Fibroblast of pulmonary artery (primary cell): ENCODE measurements at regions not wholly inside any gene's neighbourhood (a gene's known extent, or its start where the extent isn't known, plus 50 kb on each side); places are given as distances from the start of the nearest gene placed in this dataset.

ENCODE experiments used
- DNase-seq: peaks from one replicate; pipeline ENCODE4 v3.0.0-alpha.2; 2010; ENCODE audit warnings: low read depth
- H3K4me3 ChIP-seq: replicated peaks from 2 replicates; pipeline ENCODE4 v1.5.1; 2011; ENCODE audit warnings: low read depth, mild to moderate bottlenecking, control low read depth, low read length, moderate library complexity
- CTCF ChIP-seq: IDR thresholded peaks from 2 replicates; pipeline ENCODE4 v1.5.1; 2011; ENCODE audit warnings: mild to moderate bottlenecking, control low read depth, low read length, inconsistent platforms; ENCODE audit errors: missing control alignments

DNA sequence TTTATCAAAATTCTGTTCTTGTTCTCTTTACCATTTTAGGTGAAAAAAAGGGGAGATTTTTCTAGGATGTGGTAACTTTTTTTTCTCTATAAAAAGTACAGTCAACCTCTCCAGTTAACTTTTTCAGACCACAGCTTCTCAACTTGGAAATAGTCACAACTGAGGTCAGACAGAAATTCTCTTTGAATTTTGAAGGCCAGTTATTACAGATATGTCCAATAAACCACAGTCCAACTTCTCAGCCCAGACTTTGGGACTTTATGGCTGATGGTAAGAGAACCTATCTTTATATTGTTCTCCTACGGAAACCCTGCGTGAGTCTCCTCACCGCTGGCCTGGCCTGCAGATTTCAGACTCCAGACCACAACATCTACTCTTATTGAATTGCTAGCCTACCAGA, 176.7 kb downstream of the DACT1 start:
- no peak for DNase-seq
- no peak for TF ChIP-seq CTCF
- no peak overlapping the region for H3K4me3 ChIP-seq

DNA sequence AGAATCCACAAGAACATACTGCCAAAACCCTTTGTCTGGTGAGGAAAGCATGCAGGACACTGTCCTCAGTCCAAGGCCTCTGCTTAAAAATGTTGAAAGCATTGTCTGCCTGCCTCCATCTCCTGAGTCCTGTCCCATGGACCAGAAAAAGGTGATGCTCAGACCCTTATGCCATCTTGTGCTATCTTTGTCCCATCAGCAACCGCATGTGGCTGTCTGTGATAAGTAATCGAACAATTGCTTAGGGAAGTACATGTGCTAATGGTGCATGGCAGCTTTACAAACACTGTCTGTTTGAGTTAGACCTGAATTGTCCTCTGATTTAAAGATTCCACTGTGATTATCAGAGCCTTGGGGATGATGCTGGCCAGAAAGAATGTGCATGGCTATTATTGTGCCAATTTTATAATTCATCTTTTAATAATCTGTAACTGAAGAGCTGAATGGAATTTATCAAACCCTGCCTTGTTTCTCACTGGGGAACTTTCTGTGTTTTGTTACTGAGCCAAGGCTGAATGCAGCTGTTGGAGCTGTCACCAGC, 177.5 kb downstream of the DACT1 start:
- peak; percentile 49 for DNase-seq
- no peak for TF ChIP-seq CTCF
- H3K4me3 ChIP-seq, result no peak overlapping the region

GRCh38 chr14:58815794-58816193, 178.0 kb downstream of the DACT1 start:
- no peak for DNase-seq
- H3K4me3 ChIP-seq, result no peak overlapping the region
- no peak for TF ChIP-seq CTCF

DNA sequence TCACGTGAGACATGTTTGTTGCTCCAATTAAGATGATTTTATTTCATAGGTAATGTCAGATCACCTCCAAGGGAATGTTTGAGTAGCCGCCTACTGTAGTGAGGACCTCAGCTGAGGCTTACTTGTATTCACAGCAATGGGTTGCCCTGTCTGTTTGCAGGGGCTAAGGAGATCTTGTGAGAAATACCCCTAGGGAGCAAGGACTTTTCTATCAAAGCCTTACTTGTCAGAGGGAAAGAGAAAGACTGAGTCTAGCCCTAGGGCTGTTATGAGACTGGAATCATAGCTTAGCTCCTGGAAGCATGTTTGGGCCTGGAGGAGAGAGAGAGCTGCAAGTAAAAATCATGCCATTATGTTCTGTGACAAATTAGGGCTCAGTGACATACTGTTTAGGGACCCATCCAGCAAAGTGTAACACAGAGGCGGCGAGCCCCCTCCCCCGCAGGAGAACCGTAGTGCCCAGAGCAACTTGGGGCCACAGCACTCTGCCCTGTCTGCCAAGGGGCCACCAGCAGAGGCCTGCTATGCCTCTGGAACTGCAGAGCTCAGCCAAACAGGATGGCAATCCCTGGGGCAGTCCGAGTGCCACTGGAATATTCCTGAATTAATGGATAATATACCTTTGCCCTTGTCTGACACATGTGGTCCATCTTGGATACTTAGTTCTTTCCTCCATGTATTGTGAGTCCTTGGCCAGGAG, 178.8 kb downstream of the DACT1 start:
- DNase-seq, result no peak
- no peak for TF ChIP-seq CTCF
- no peak overlapping the region for H3K4me3 ChIP-seq

- peak; percentile 45 for DNase-seq
- H3K4me3 ChIP-seq, result no peak overlapping the region
- no peak for TF ChIP-seq CTCF
Observed at GRCh38 chr14:58817846-58818245, 180.1 kb downstream of the DACT1 start.

DNA sequence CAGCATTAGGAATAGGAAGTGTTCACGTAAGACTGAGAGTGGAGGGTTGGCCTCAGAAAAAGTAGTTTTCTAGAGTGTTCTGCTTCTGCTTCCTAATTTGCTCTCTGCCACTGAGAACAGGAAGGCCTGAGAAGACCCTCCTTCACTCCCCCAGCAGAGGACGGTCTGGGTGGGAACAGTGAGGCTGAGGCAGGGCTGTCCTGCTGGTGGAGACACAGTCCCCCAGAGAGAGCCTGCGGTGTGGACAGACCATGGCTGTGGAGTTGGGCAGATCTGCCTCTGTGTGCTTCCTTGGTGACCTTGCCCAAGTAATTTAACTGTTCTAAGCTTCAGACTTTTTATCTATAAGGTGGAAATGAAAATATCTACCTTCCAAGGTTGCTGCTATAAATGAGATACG, 182.3 kb downstream of the DACT1 start:
- TF ChIP-seq CTCF, result no peak
- no peak overlapping the region for H3K4me3 ChIP-seq
- DNase-seq, result no peak

- H3K4me3 ChIP-seq, result no peak overlapping the region
- no peak for TF ChIP-seq CTCF
- no peak for DNase-seq
Observed at GRCh38 chr14:58821421-58821820, 183.7 kb downstream of the DACT1 start.
